Activated naive CD8-positive, alpha-beta T cell treated with anti-CD3 and anti-CD28 coated beads, Interleukin-2, amount 10 ng/mL, durations not matched to agents 7 days and 5 days (primary cell): ENCODE measurements at regions not wholly inside any gene's neighbourhood (a gene's known extent, or its start where the extent isn't known, plus 50 kb on each side); places are given as distances from the start of the nearest gene placed in this dataset.
"Not testable (repeated sequence)": the region's sequence is repeated elsewhere in the genome, so short reads cannot be mapped to it uniquely, and the experiment has no call there.

ENCODE experiments used
- ATAC-seq: fragments of 150-1000 bp; cut with Tn5 transposase; one replicate; pipeline ENCODE4 v1.10.0; 2021; ENCODE audit warnings: low read depth, moderate library complexity
- POLR2A ChIA-PET: fragments of 350-600 bp; sonication (Branson Sonifier 250); formaldehyde crosslinking; loops from one replicate; lab custom pipeline; 2021; ENCODE audit warnings: antibody characterized with exemption; lab: Charles Lee
- DNase-seq: peaks from one replicate; pipeline ENCODE4 v3.0.0; 2021
- H3K27ac Mint-ChIP-seq: one replicate; pipeline ENCODE4 v1.8.0; 2022; ENCODE audit warnings: mild to moderate bottlenecking, mixed read lengths
- H3K27me3 Mint-ChIP-seq: one replicate; pipeline ENCODE4 v1.8.0; 2022; ENCODE audit warnings: mild to moderate bottlenecking, moderate library complexity, mixed read lengths
- H3K36me3 Mint-ChIP-seq: one replicate; pipeline ENCODE4 v1.8.0; 2021; ENCODE audit warnings: mild to moderate bottlenecking, mixed read lengths
- H3K4me1 Mint-ChIP-seq: one replicate; pipeline ENCODE4 v1.8.0; 2021; ENCODE audit warnings: mixed read lengths
- H3K4me3 Mint-ChIP-seq: one replicate; pipeline ENCODE4 v1.8.0; 2022; ENCODE audit warnings: mild to moderate bottlenecking, moderate library complexity, mixed read lengths
- H3K9me3 Mint-ChIP-seq: one replicate; pipeline ENCODE4 v1.8.0; 2021; ENCODE audit warnings: mixed read lengths

DNA sequence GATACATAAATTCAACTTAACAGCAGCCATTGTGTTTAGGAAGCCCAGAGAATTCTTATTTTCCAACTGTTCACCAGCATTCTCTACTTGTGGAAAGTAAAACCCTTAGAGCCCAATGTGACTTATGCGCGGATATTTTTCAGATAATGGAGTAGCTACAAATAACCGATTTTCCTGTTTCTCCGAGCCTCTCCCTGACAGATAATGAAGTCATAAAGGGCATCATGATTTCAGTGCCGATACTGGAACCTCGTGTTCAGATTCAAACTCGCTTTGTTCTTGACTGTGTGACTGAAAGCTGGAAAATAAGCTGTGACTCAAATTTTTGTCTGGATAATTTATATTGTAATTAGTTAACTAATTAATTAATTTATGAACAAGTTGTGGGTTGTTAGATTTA is 228.2 kb downstream of the VAPA start:
- no peak for DNase-seq
- Mint-ChIP-seq H3K9me3 (no peaks in the 10 kb centered on the region), H3K36me3 (no peaks in the 10 kb centered on the region), H3K4me1 (peaks cover 8% of the 10 kb centered on the region), H3K27me3 (peaks cover 3% of the 10 kb centered on the region), H3K4me3 (no peak overlapping the region), H3K27ac (no peak overlapping the region)
- POLR2A ChIA-PET = no interaction called here
- no peak for ATAC-seq

GRCh38 chr18:10142496-10143160 is 228.8 kb downstream of the VAPA start:
- Mint-ChIP-seq H3K4me3 (no peak overlapping the region), H3K27me3 (peaks cover 3% of the 10 kb centered on the region), H3K4me1 (peaks cover 8% of the 10 kb centered on the region), H3K9me3 (no peaks in the 10 kb centered on the region), H3K27ac (no peak overlapping the region), H3K36me3 (no peaks in the 10 kb centered on the region)
- POLR2A ChIA-PET = no interaction called here
- ATAC-seq (no peak), DNase-seq (no peak)

- Mint-ChIP-seq H3K9me3 (no peaks in the 10 kb centered on the region), H3K27me3 (peaks cover 3% of the 10 kb centered on the region), H3K27ac (no peak overlapping the region), H3K4me1 (peaks cover 8% of the 10 kb centered on the region), H3K4me3 (no peak overlapping the region), H3K36me3 (no peaks in the 10 kb centered on the region)
- no peak for ATAC-seq
- POLR2A ChIA-PET = no interaction called here
- no peak for DNase-seq
These were observed 229.8 kb downstream of the VAPA start for GRCh38 chr18:10143596-10143995.

- H3K4me3 Mint-ChIP-seq = no peak overlapping the region
- peaks cover under 1% of the 10 kb centered on the region for H3K4me1 Mint-ChIP-seq
- no peak overlapping the region for H3K27ac Mint-ChIP-seq
- ATAC-seq (no peak), DNase-seq (no peak)
- H3K36me3 Mint-ChIP-seq = no peaks in the 10 kb centered on the region
- no peaks in the 10 kb centered on the region for H3K27me3 Mint-ChIP-seq
- H3K9me3 Mint-ChIP-seq = no peaks in the 10 kb centered on the region
- POLR2A ChIA-PET = no interaction called here
These were observed 231.7 kb downstream of the VAPA start for GRCh38 chr18:10145546-10145945.

- ATAC-seq (no peak), DNase-seq (no peak)
- Mint-ChIP-seq H3K4me3 (no peak overlapping the region), H3K4me1 (no peaks in the 10 kb centered on the region), H3K27me3 (no peaks in the 10 kb centered on the region), H3K36me3 (no peaks in the 10 kb centered on the region), H3K27ac (no peak overlapping the region), H3K9me3 (peaks cover 2% of the 10 kb centered on the region)
- POLR2A ChIA-PET = no interaction called here
These were observed 233.4 kb downstream of the VAPA start for GRCh38 chr18:10147226-10147625.

- Mint-ChIP-seq H3K4me3 (no peak overlapping the region), H3K27me3 (no peaks in the 10 kb centered on the region), H3K9me3 (peaks cover 2% of the 10 kb centered on the region), H3K4me1 (no peaks in the 10 kb centered on the region), H3K36me3 (no peaks in the 10 kb centered on the region), H3K27ac (no peak overlapping the region)
- no peak for DNase-seq
- POLR2A ChIA-PET = no interaction called here
- ATAC-seq = no peak
These were observed 233.9 kb downstream of the VAPA start for GRCh38 chr18:10147752-10148151.

DNA sequence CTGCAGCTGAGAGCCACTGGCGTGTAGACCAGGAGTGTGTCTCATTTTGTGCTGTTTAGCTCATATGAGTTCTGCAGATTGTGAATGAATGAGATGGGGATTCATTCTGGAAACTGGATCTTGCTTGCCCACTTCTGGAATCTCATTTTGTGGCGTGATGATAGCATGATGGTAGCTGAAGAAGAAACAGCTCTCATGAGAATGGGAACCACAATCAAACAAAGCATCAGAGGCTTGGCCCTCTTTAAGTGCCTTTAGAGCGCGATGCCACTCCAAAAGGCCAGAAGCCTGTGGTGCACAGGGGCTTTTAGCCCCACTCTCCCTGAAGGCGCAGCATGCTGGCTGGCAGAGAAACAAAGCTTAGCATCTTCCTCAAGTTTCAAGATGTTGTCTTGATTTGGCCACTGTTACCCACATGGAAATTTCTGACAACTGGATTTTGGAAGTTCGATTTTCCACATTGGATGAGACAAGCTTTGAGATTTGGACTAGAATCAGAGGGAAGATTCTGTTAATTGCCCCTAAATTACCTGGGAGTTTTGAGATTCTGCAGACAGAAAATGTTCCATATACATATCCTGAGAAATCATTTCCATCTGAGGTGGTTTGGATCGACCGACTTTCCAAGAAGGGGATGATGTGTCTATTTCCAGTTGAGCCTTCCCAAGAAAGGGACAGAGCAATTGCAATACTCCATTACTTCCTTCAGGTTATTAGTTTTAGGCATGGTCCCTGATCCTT is 234.5 kb downstream of the VAPA start:
- POLR2A ChIA-PET = no interaction called here
- no peak overlapping the region for H3K4me3 Mint-ChIP-seq
- peaks cover 2% of the 10 kb centered on the region for H3K9me3 Mint-ChIP-seq
- H3K27me3 Mint-ChIP-seq = no peaks in the 10 kb centered on the region
- ATAC-seq (no peak), DNase-seq (no peak)
- H3K36me3 Mint-ChIP-seq = no peaks in the 10 kb centered on the region
- H3K4me1 Mint-ChIP-seq = no peaks in the 10 kb centered on the region
- H3K27ac Mint-ChIP-seq = no peak overlapping the region

DNA sequence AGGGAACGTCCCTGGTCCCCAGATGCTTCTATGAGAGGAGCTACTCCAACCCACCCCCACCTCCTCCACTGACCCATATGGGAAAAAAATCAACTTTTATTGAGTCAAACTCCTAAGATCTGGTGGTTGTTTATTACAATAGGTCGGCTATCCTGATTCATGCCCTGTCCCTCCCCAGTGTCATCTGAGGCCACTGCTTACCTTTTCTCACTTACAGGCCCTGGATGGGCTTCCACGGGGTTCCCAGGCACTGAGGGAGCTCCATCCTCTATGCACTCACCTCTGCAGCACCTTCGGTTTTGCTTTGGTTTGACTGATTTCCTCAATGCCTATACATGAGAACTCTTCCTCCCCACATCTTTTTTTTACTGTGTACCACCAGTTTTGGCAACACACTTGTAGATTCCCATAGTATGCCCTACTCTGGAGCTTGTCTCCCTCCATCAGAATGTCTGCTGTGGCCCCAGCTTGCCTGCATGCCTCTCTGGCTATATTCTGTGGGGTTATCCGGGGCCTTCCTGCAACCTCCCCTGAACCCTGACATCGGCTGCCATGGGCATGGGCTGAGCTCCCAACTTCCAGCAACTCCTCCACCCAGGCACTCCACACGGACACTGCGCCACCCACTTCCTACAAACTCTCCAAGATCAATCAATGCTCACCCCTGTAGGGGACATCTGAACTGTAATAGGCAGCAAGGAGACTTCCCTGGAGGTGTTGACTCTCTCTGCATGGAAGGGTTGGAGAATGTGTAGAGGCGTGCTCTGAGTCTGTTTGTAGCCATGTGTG is 236.1 kb downstream of the VAPA start:
- Mint-ChIP-seq H3K27ac (no peak overlapping the region), H3K4me3 (no peak overlapping the region), H3K36me3 (no peaks in the 10 kb centered on the region), H3K9me3 (peaks cover 2% of the 10 kb centered on the region), H3K27me3 (no peaks in the 10 kb centered on the region), H3K4me1 (no peaks in the 10 kb centered on the region)
- POLR2A ChIA-PET = no interaction called here
- DNase-seq = no peak
- ATAC-seq = no peak

DNA sequence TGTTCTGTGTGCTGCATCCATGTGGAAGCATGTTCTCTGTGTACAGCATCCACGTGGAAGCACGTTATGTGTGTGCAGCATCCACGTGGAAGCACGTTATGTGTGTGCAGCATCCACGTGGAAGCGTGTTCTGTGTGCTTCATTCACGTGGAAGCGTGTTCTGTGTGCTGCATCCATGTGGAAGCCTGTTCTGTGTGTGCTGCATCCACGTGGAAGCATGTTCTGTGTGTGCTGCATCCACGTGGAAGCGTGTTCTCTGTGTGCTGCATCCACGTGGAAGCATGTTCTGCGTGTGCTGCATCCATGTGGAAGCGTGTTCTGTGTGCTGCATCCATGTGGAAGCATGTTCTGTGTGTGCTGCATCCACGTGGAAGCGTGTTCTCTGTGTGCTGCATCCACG is 236.8 kb downstream of the VAPA start:
- H3K27me3 Mint-ChIP-seq, H3K9me3 Mint-ChIP-seq, H3K4me3 Mint-ChIP-seq, ATAC-seq, H3K4me1 Mint-ChIP-seq, POLR2A ChIA-PET, H3K36me3 Mint-ChIP-seq, H3K27ac Mint-ChIP-seq, DNase-seq: not testable (repeated sequence)

DNA sequence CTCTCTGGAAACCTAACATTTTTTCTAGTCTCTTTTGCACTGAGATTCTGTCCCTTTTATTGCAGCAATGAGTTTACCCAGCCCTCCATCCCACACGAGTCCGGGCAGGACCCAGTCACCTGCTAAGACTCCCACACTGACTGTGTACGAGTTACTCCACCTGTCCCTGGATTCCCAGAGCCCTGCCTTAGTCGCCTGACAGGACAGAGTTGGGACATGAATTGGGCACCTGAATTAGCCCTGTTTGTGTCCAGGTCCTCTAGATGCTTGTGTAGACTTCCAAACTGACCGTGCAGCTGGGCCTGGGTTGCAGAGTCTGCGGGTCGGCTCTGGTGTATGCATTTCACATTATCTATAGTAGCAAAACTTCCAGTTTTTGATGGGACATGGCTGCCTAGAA is 238.7 kb downstream of the VAPA start:
- Mint-ChIP-seq H3K36me3 (no peaks in the 10 kb centered on the region), H3K9me3 (peaks cover 2% of the 10 kb centered on the region)
- POLR2A ChIA-PET = no interaction called here

DNA sequence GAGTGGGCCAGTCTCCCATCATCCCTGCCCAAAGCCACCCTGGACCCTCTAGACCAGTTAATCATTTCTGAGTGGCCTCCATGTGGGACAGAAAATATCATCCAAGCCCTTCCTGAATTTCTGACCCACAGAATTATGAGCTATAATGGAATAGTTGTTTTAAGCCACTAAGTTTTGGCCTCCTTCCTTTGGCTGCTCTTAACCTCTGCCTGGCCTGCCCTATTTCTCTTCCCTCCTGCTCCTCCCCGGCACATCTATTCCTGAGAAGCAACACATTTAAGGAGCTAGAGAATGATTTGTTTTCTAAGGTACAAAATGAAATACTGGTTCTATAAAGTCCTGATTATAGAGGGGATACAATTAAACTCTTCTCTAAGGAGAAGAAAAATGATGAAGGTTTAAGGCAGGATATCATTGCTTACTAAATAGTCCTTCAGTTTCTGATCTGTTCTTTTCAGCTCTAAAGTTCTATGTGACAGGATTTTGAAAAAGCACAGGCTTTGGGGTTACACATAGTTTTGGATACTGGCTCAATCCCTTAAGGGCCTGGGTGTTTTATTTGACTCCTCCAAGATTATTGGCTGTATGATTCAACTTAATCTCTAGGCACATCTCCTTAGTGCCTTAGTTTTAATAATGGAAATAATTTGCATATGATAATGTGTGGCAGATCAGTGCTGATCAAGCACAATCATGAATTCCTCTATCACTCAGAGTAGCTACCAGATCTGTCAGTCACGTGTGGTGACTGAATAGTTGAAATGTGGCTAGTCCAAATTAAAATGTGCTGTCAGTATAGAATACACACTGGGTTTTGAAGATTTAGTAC is 240.3 kb downstream of the VAPA start:
- Mint-ChIP-seq H3K4me1 (no peaks in the 10 kb centered on the region), H3K9me3 (peaks cover 2% of the 10 kb centered on the region), H3K4me3 (no peak overlapping the region), H3K27me3 (no peaks in the 10 kb centered on the region), H3K36me3 (no peaks in the 10 kb centered on the region), H3K27ac (no peak overlapping the region)
- POLR2A ChIA-PET = no interaction called here
- no peak for DNase-seq
- ATAC-seq = no peak

More for the DNA sequence above, 238.7 kb downstream of the VAPA start:
- DNase-seq = no peak
- no peak for ATAC-seq
- no peak overlapping the region for H3K4me3 Mint-ChIP-seq
- H3K27ac Mint-ChIP-seq = no peak overlapping the region
- no peaks in the 10 kb centered on the region for H3K27me3 Mint-ChIP-seq
- H3K4me1 Mint-ChIP-seq = no peaks in the 10 kb centered on the region

DNA sequence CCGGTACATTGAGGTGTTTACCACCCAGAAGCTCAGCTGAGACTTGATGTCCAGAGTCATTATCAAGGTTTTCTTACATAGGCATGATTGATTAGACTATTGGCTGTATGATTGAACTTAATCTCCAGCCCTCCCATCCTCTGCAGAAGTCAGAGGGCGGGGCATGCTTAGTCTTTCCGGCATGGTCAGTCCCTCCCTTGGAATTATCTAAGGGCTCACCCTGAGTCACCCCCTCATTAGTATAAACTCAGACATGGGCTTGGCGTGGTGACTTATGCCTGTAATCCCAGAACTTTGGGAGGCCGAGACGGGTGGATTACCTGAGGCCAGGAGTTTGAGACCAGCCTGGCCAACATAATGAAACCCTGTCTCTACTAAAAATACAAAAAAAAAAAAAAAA is 243.9 kb downstream of the VAPA start:
- H3K36me3 Mint-ChIP-seq = no peaks in the 10 kb centered on the region
- no peak overlapping the region for H3K4me3 Mint-ChIP-seq
- ATAC-seq = no peak
- no peak for DNase-seq
- POLR2A ChIA-PET = no interaction called here
- no peaks in the 10 kb centered on the region for H3K9me3 Mint-ChIP-seq
- H3K27me3 Mint-ChIP-seq = no peaks in the 10 kb centered on the region
- no peaks in the 10 kb centered on the region for H3K4me1 Mint-ChIP-seq
- H3K27ac Mint-ChIP-seq = no peak overlapping the region

DNA sequence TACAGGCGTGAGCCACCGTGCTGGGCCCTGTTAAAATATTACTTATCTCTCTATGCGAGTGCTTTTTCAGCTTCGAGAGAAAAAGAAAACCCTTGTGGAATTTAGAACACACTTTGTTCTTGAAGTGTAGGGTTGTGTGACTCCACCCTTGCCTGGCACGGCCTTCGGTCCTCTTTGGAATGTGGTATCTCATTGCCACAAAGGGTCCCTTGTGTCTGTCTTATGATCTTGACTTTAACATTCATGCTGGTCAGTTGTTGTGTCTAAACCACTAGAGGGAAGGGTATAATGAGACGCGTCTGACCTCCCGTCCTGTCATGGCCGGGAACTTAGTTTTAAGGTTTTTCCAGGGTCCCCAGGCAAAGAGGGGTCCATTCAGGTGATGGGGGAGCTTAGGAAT is 246.4 kb downstream of the VAPA start:
- POLR2A ChIA-PET = no interaction called here
- Mint-ChIP-seq H3K27ac (no peak overlapping the region), H3K27me3 (no peaks in the 10 kb centered on the region), H3K4me1 (no peaks in the 10 kb centered on the region), H3K36me3 (no peaks in the 10 kb centered on the region), H3K9me3 (no peaks in the 10 kb centered on the region), H3K4me3 (no peak overlapping the region)
- no peak for DNase-seq
- no peak for ATAC-seq
